GM21367 (cell line): ENCODE measurements at regions not wholly inside any gene's neighbourhood (a gene's known extent, or its start where the extent isn't known, plus 50 kb on each side); places are given as distances from the start of the nearest gene placed in this dataset.

Experiments
- ATAC-seq: cut with Tn5 transposase; IDR thresholded peaks from one replicate; pipeline ENCODE4 v1.9.1; 2021; ENCODE audit not compliant: unreplicated experiment

DNA sequence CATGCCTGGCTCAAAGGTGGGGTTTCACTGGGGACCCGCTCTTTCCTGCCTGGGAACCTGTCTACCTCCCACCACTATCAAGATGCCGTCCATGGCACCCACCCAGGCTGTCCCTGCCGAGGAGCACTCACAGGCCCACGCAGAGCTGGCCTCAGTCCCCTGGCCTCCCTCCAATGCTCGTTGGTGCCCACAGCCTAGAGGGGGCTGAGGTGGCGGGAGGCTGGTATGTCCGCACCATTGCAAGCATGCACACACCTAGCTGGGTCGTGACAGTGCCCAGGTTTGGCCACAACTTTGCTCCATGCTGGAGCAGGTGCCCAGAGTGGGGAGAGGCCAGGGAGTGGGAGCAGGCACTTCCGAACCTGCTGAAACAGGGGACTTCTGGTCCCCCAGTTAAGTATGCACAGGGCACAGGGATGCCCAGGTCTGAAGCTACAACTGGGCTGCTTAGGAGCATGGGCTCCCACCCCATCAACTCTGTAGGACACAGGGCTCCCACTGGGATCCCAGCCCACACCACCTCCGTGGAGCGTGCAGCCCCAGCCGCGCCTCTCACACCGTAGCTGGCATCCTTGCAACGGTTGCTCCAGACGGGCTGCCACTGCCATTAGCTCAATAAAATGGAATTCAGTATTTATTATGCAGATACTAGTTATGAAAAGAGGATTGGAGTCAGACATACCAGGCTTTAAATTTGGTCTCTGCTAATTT lies 1376.1 kb upstream of the TENM3 start:
- ATAC-seq = no peak

DNA sequence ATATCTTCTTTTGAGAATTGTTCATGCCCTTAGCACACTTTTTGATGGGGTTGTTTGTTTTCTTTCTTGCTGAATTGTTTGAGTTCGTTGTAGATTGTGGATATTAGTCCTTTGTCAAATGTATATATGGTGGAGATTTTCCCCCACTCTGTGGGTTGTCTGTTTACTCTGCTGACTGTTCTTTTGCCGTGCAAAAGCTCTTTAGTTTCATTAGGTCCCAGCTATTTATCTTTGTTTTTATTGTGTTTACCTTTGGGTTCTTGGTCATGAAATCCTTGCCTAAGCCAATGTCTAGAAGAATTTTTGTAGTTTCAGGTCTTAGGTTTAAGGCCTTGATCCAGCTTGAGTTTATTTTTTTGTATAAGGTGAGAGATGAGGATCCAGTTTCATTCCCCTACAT lies 1372.6 kb upstream of the TENM3 start:
- ATAC-seq = no peak

DNA sequence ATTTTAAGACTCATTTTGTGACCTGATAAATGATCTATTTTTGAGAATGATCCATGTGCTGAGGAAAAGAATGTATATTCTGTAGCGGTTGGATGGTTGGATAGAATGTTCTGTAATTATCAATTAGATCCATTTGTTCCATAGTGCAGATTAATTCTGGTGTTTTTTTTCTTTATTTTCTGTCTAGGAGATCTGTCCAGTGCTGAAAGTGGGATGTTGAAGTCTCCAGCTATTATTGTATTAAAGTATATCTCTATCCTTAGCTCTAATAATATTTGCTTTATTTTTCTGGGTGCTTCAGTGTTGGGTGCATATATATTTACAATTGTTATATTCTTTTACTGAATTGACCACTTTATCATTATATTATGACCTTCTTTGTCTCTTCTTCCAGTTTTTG lies 1344.9 kb upstream of the TENM3 start:
- no peak for ATAC-seq

DNA sequence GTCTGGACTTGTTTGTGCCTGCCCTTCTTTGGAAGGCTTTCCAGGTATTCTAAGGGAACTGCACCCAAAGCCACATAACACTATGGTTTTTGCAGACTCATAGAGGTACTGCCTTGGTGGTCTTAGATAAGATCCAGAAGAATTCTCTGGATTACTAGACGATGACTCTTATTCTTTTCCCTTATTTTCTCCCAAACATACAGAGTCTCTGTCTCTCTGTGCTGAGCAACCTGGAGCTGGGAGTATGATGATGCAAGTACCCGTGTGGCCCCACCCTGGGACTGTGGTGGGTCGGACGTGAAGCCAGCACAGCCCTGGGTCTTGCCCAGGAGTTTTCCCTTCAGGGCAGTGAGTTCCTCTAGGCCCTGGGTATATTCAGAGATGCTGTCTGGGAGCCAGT lies 1342.4 kb upstream of the TENM3 start:
- no peak for ATAC-seq

DNA sequence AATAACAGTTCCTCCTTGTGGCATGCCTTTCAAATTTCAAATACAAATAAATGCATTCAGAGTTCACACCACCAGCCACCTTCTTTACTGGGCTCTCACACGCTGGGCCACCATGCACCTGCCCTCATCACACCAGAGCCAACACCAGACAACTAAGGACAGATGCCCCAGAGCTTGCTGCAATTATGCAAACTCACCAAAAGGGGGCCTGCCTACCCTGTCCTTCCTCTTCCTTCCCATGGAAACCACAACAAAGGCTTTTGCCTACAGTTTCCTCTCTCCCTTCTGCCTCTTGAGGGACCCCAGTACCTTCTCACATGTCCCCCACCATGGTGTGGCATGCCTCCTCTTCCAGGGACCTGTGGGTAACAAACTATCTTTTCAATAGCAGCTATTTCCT lies 1333.9 kb upstream of the TENM3 start:
- no peak for ATAC-seq

DNA sequence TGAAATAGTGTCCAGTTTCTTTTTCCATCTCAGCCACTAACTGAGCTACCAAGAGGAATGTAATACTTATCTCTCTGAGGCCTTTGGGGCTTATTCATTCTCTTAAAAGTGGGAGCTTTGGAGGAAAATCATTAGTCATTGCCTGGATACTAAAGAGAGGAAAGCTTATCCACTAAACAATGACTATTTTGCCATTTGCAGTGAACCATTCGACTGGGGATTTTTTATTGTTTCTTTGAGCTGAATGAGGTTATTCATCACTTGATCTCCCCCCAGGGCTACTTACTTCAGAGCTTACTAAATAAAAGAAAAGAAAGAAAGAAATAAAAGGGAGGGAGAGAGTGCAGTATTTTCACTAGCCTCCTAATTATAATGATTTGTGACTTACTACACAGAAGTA lies 1329.5 kb upstream of the TENM3 start:
- no peak for ATAC-seq

DNA sequence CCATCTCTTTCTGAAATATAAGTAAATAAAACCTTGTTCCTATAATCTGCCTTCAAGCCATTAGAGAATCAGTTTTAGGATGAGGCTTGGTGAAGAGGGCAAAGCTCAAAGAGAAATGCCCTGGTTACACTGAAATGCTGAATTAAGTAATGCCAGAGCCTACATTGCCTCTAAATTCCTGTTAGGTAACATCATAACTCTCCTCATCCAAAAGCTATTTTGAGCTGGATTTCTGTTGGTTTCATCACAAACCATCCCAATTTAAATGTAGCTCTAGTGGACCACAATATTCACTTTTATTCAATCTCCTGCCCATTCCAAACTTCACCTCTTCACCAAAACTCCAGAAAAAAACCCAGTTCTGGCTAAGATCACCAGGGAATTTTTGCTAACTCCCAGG lies 1319.7 kb upstream of the TENM3 start:
- ATAC-seq = no peak

DNA sequence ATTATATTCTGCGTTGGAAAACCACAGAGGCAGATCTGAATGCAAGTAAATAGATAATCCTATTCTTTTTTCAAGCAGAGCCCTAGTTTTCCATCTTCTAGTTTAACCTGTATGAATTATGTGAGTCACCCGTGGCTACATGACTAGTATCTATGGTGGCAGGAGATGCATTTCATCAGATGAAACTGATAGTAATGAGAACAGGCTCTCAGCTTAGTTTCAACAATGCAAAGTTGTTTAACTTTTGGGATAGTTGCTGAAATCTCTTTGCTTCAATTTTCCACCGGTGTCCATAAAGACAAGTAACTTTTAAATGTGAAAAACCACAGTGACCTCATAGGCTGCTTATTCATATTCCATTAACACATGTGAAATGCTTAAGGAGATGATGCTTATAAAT lies 1317.4 kb upstream of the TENM3 start:
- no peak for ATAC-seq

DNA sequence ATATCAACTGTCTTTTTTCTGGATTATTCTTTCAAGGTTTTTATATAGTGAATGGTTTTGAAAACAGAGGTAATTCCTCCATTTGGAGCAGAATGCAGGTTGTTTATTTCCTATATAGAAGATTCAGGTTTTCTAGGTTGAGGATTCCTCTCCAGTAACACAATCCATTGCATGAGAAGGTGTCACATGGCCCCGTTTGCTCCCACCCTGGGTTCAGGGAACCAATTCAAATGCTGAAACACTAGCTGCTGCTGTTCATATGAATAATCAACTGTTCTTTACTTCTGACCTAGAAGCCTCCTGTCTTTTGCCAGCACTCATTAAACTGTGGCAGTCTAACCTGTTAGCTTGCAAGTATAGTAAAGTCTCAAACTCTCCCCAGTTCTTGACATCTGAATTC lies 1316.9 kb upstream of the TENM3 start:
- ATAC-seq = no peak

DNA sequence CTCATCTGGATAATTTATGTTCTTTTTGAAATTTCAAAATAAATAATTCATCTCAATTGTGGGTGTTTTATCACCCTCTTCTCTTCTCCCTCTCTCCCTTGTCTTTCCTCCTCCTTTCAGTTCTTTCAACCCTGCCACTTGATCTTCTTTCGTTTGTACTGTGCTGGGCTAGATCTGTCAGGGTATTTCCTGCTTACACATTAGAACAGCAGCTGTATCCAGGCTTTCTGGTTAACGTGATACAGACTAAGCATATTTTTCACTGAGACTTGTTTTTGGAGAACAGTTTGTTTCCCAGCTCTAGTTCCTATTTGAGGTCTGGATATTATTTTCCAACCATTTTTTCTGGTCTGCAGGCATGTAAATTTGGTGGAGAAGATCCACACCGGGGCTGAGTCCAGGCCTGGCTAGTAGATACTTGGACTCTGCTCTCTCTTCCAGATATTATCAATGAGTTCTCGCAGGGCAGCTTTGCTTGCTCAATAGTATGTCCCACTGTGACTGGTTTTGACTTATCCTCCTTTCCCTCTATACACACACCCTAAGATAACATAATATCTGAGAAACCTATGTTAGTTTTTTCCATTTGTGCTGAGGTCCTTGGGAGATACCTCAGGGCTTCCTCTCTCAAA lies 1310.7 kb upstream of the TENM3 start:
- no peak for ATAC-seq

DNA sequence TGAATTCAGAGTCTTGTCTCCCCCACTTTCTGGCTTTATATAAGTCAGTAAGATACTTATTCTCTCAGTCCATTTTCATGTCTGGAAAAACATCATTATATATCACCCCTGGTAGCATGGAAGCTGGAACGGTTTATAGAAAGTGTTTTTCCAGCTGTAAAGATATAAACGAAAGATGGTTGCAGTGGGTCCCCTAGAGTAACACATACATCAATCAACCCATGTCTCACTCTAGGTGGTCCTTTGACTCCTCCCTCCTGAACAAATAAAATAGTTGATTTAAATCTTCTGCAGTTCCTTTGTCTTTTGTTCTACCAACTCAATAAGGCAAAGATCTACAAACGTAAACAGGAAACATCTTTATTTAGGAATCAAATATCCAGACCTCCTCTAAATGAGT lies 1306.1 kb upstream of the TENM3 start:
- no peak for ATAC-seq

DNA sequence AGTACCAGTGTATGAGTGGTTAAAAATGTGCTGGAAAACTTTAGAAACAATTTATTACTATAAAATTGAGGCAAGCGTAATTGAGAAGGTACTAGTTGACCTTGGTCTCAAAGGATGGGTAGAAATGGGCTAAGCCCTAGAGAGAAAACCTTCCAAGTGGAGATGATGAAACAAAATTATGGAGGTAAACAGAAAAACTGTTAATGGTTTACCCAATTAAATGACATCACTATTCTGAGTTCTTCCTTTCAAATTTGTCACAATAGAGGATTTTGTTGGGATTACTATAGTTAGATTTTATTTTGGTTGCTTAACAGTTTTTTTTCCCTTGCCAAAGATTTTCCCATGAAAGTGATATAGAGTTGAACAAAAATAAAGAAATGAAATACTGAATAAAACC lies 1302.5 kb upstream of the TENM3 start:
- ATAC-seq = no peak

DNA sequence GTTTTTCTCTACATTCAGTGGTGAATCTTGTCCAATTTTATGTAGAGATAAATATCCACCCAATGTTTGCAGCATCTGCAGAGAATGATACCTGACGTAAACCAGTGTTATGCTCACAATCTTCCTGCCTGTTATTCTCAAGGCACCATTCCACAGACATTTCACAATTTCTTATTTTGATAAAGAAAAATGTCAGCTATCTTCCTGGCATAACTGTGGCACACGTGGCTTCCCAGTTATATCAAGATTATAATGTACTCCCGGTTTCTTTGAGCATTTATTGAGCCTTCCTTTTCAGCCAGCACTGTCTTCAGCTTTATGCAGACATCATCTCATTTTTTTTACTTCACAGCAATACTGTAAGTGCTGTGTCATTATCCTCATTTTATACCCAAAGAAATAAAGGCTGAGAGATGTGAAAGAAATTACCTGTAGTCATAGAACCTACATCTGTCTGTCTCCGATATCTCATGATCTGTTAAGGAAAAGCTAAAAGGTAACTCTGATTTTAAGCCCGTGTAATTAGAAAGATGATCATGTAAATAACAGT lies 1300.8 kb upstream of the TENM3 start:
- ATAC-seq = no peak

DNA sequence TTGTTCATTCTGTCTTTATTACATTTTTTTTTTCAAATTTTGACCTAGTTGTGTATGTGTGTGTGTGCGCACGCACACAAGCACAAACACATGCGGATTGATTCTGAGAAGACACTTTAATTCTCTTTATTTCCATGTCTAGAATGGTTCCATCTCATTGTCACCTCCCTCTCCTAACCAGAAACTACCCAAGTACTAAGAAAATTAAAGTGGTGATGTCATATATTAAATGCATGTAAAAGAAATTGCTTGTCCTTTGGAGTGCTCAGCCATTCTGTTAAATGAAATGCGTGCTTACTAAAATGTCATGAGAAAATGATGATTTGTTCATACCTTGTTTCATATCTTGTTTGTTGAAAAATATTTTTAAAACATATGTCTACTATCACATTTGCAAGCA lies 1297.0 kb upstream of the TENM3 start:
- no peak for ATAC-seq

DNA sequence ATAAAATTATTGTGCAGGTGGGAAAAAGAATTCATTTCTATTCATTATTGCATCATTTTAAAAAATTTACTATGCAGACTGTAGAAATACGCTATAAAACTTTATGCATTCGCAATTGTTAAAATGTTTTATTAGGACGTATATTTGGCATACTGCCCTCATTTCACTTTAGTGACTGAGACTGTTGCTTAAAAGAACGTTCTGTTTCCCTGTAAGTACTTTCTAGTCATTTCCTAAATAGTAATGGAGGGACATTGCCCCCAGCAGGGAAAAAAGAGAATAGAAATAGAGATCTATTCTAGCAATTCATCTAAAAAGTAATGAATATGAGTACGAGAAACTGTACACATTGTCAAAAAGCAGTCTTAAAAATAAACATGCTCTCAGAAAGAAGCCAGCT lies 1295.8 kb upstream of the TENM3 start:
- ATAC-seq = no peak

DNA sequence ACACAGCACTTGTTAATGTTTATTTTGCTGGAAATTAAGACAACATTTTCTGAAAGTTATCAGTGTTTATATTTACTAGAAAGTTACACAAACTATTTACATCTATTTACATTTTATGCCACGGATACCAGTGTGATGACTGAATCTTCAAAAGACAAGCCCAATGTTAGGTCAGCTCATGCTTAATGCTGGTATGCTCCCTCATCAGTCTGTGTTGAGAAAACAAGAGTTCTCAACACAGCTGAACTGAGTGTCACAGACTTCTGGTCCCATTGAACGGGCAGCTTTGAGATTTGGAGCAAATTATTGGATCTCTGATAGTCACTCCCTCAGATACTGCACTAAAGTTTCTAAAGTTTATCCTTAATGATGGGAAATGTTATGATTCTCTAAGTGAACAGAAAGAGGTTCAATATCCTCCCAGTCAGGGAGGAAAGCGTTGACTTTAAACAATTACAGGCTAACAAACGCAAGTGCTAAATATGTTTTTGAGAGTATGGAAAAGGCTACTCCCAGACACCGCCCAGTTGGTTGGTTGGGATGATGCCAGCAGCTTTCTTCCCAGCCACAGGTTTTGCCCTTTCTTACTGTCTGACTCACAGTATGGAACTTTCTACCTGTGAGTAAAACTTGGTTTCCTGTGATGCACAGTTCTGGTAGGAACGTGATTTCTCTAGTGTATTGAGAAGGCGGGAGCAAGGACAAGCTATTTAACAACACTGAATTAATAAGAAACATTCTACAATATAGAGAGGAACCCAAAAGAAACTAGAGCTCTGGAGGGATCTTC lies 1293.6 kb upstream of the TENM3 start:
- ATAC-seq = no peak

DNA sequence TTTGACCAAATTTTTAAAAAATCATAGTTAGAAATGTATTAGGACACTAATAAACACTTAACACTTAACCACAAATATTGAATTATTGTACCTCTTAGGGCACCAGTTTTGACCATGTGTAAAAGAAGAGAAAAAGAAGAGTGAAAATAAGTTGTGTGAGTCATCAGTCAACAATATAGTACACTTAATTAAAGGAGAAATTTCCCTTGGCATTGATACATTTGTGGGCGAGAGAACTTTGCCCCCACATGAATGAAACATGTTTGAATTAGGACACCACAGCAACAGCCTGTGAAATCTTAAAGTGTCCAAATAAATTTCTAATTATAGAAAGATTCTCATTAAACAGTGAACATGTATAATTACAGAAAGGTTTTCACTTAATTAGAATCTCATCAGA lies 1292.8 kb upstream of the TENM3 start:
- ATAC-seq = no peak

DNA sequence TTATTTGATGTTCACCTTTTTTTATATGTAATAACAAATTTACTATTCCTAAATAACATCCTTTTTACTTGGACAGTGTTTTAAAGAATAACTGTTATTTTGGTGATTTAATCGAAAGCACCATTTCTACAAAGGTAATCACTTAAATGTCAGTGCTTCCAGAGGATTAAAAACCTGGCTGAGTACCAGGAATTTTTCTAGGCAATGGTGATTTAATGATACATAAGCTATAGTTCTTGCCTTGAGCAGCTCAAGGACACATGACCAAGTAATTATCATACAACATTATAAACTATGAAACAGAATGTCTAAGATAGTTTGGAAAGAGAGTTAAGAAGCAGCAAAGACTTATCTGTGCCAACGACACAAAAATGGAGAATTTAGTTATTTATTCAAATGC lies 1291.9 kb upstream of the TENM3 start:
- ATAC-seq = no peak

DNA sequence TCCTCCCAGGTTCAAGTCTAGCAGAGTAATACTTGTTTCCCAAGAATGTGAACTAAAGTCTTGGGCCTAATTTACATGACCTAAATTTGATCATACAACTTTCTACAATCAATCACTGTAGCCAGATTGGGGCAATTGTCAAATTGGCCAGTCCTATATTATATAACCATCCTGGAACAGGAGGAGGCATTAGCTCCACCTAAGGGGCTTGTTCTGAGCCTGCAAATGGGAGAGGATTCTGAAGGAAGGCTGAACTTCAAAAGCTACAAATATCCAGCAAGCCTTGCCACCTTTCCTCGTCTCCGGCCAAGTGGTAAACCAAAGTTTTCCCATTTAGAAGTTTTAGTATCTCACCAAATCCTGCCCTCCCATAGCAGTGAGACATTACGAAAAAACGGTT lies 1289.6 kb upstream of the TENM3 start:
- no peak for ATAC-seq

DNA sequence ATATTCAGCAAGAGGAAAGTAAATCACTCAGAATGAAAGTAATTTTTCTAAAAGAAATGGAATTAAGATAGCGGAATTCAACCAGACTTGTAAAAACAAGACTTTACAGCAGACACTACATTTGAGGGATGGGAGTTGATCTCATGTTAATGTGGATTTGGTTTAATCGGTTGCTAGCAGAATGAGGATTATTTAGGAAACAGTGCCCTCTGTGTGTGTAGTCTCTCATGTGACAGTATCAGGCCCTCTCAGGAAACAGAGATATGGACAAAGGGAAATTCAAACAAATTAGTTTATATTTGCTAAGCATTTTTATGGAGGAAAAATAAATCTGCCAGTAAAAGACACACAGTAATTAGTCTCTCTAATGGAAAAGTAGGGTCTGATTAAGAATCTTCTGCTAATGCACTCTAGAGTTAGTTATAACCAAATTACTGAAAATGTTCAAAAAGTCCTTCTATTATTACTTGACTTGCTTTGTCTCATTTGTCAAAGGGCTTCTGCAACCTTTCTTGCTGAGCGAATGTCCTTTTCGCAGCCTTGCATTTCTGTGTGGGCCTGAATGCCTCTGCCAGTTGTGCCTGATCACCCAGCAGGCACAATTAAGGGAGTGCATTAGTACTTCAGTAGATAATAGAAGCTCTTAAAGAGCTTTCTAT lies 1282.3 kb upstream of the TENM3 start:
- no peak for ATAC-seq

DNA sequence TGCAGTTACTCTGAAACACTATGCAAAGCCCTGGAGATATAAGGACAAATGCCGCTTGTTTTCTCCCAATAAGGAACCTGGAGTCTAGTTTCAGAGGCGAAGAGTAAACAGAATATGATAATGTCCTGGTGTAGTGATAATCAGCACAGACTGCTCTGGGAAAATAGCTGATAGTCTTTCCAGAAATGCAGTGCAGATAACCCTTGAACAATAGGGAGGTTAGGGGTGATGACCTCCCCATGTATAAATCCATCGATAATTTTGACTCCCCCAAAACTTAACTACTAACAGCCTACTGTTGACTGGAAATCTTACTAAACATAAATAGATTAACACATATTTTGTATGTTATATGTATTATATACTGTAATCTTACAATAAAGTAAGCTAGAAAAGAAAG lies 1280.9 kb upstream of the TENM3 start:
- ATAC-seq = no peak

DNA sequence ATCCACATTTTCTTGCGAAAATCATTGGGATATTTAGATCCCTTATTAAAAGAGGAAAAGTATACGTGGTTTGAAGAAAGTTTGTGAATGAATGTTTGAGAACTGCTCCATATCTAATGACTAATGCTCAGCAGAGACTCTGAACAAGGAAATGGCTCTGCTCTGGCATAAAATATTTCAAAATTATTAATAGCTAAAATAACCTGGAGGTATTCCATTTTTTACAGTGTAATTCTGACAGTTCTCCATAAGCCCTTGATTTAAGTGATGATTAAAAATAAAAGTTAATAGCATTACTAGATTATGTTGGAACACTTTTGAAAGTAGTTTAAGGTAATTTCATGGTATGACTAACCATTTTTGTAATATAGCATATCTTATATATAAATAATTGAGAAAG lies 1276.9 kb upstream of the TENM3 start:
- no peak for ATAC-seq
